GM23338 (cell line): ENCODE measurements at regions not wholly inside any gene's neighbourhood (a gene's known extent, or its start where the extent isn't known, plus 50 kb on each side); places are given as distances from the start of the nearest gene placed in this dataset.

Experiments
- ATAC-seq: fragments of 200-7000 bp; cut with Tn5 transposase; 3 replicates; pipeline ENCODE4 v1.9.1; 2020
- DNase-seq: peaks from one replicate; pipeline ENCODE4 v3.0.0-alpha.2; 2015; ENCODE audit warnings: low spot score
- H2AFZ ChIP-seq: fragments of 200-600 bp; sonication (generic); 2 replicates; pipeline ENCODE4 v1.8.0; 2016; ENCODE audit warnings: antibody characterized with exemption, mild to moderate bottlenecking, moderate library complexity
- H3F3A ChIP-seq: fragments of 200-600 bp; sonication (generic); replicated peaks from 2 replicates; pipeline ENCODE4 v1.8.0; 2017; ENCODE audit warnings: antibody characterized with exemption, mixed run types, low read depth
- H3K27ac ChIP-seq: fragments of 200-600 bp; sonication (generic); 2 replicates; pipeline ENCODE4 v1.6.1; 2016; ENCODE audit warnings: low read depth
- H3K27me3 ChIP-seq: fragments of 200-600 bp; sonication (generic); 2 replicates; pipeline ENCODE4 v1.8.0; 2016; ENCODE audit warnings: mild to moderate bottlenecking, mixed run types, moderate library complexity; ENCODE audit not compliant: insufficient read depth
- H3K36me3 ChIP-seq: fragments of 200-600 bp; sonication (generic); 2 replicates; pipeline ENCODE4 v1.8.0; 2016; ENCODE audit warnings: mild to moderate bottlenecking; ENCODE audit not compliant: insufficient read depth
- H3K4me1 ChIP-seq: fragments of 200-600 bp; sonication (generic); 2 replicates; pipeline ENCODE4 v1.8.0; 2016; ENCODE audit warnings: mild to moderate bottlenecking, moderate library complexity; ENCODE audit not compliant: insufficient read depth
- H3K4me2 ChIP-seq: fragments of 200-600 bp; sonication (generic); 2 replicates; pipeline ENCODE4 v1.7.1; 2017; ENCODE audit warnings: mixed run types
- H3K4me3 ChIP-seq: fragments of 200-600 bp; sonication (generic); 2 replicates; pipeline ENCODE4 v1.6.1; 2016; ENCODE audit warnings: mixed run types
- H3K79me2 ChIP-seq: fragments of 200-600 bp; sonication (generic); replicated peaks from 2 replicates; pipeline ENCODE4 v1.8.0; 2017; ENCODE audit warnings: mild to moderate bottlenecking; ENCODE audit not compliant: insufficient read depth
- H3K9me2 ChIP-seq: fragments of 200-600 bp; sonication (generic); 2 replicates; pipeline ENCODE4 v1.8.0; 2017; ENCODE audit not compliant: insufficient read depth
- H4K20me1 ChIP-seq: fragments of 200-600 bp; sonication (generic); replicated peaks from 2 replicates; pipeline ENCODE4 v1.8.0; 2017; ENCODE audit warnings: mild to moderate bottlenecking; ENCODE audit not compliant: insufficient read depth
- H3K27ac Mint-ChIP-seq: 2 replicates; pipeline ENCODE4 v1.8.0; 2020; ENCODE audit warnings: inconsistent platforms, mild to moderate bottlenecking, moderate library complexity, mixed read lengths
- H3K27me3 Mint-ChIP-seq: 3 replicates; pipeline ENCODE4 v1.8.0; 2022; ENCODE audit warnings: low read depth, mild to moderate bottlenecking, moderate library complexity, mixed read lengths, inconsistent platforms; ENCODE audit not compliant: insufficient read depth, poor library complexity
- H3K36me3 Mint-ChIP-seq: 3 replicates; pipeline ENCODE4 v1.8.0; 2021; ENCODE audit warnings: low read depth, mild to moderate bottlenecking, inconsistent platforms, moderate library complexity, mixed read lengths
- H3K4me1 Mint-ChIP-seq: 3 replicates; pipeline ENCODE4 v1.8.0; 2020; ENCODE audit warnings: mild to moderate bottlenecking, inconsistent platforms, mixed read lengths
- H3K4me3 Mint-ChIP-seq: 3 replicates; pipeline ENCODE4 v1.8.0; 2021; ENCODE audit warnings: moderate library complexity, mild to moderate bottlenecking, inconsistent platforms, mixed read lengths
- H3K9me3 Mint-ChIP-seq: 3 replicates; pipeline ENCODE4 v1.8.0; 2020; ENCODE audit warnings: moderate library complexity, mild to moderate bottlenecking, inconsistent platforms, mixed read lengths
- CREB1 ChIP-seq: fragments of 250-450 bp; sonication (Bioruptor Pico); IDR thresholded peaks from 2 replicates; pipeline ENCODE4 v1.5.0; 2020; ENCODE audit warnings: low read depth, mild to moderate bottlenecking, moderate library complexity
- ETS1 ChIP-seq: IDR thresholded peaks from 2 replicates; pipeline ENCODE4 v1.6.1; 2016; ENCODE audit warnings: antibody characterized with exemption
- EZH2 ChIP-seq: fragments of 200-600 bp; sonication (generic); IDR thresholded peaks from one replicate; pipeline ENCODE4 v1.8.0; 2017; ENCODE audit warnings: antibody characterized with exemption, mild to moderate bottlenecking, low read depth; ENCODE audit not compliant: unreplicated experiment
- EZH2phosphoT487 ChIP-seq: fragments of 200-600 bp; sonication (generic); IDR thresholded peaks from one replicate; pipeline ENCODE4 v1.8.1; 2018; ENCODE audit warnings: antibody characterized with exemption; ENCODE audit not compliant: unreplicated experiment
- JUNB ChIP-seq: IDR thresholded peaks from one replicate; pipeline ENCODE4 v1.6.1; 2016; ENCODE audit warnings: antibody characterized with exemption; ENCODE audit not compliant: unreplicated experiment
- NANOG ChIP-seq: IDR thresholded peaks from 2 replicates; pipeline ENCODE4 v1.6.1; 2016; ENCODE audit warnings: antibody characterized with exemption, borderline replicate concordance
- POLR2AphosphoS5 ChIP-seq: IDR thresholded peaks from 2 replicates; pipeline ENCODE4 v1.6.1; 2016; ENCODE audit warnings: antibody characterized with exemption, low read depth
- STAT1 ChIP-seq: IDR thresholded peaks from one replicate; pipeline ENCODE4 v1.6.1; 2016; ENCODE audit warnings: antibody characterized with exemption; ENCODE audit not compliant: unreplicated experiment
- ZNF114 ChIP-seq: fragments of 250-450 bp; sonication (Bioruptor Pico); IDR thresholded peaks from 2 replicates; pipeline ENCODE4 v1.5.0; 2020; ENCODE audit warnings: mild to moderate bottlenecking, moderate library complexity
- ZNF331 ChIP-seq: fragments of 250-450 bp; sonication (Bioruptor Pico); IDR thresholded peaks from 2 replicates; pipeline ENCODE4 v1.5.0; 2020; ENCODE audit warnings: low read depth, mild to moderate bottlenecking, moderate library complexity
- ZNF462 ChIP-seq: fragments of 250-450 bp; sonication (Bioruptor Pico); IDR thresholded peaks from 2 replicates; pipeline ENCODE4 v1.5.0; 2020; ENCODE audit warnings: mild to moderate bottlenecking, moderate library complexity
- TF ChIP-seq, protein P1 (sequence below), 2 experiments: fragments of 200-600 bp in 1 of 2; sonication (generic) in 1 of 2; conservative IDR thresholded peaks; 2 replicates each; pipeline versions ENCODE4 v1.5.1 to v1.6.1; 2016 to 2017; ENCODE audit warnings: antibody characterized with exemption in 2 of 2, low read depth in 2 of 2, mild to moderate bottlenecking in 2 of 2, moderate library complexity in 1 of 2
- TF ChIP-seq, protein P2 (sequence below): IDR thresholded peaks from one replicate; pipeline ENCODE4 v1.6.1; 2018; ENCODE audit warnings: antibody characterized with exemption; ENCODE audit not compliant: unreplicated experiment

DNA sequence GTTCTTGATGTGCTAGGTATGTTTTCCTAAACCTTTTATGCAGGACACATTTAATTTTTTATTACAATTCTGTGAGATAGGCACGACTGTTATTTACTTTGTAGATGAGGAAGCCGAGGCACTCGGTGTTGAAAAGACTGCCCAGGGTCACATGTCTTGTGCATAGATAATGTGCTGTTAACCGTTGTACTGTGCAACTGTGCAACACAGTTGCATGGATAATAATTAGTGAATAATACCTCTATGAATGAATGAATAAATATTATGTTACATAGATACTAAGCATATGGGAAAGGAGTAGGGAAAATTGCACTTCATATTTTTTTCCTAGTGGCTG, 60.3 kb upstream of the DEK start:
- DNase-seq: no peak
- Mint-ChIP-seq H3K4me1 (peaks cover 16% of the 10 kb centered on the region), H3K9me3 (no peaks in the 10 kb centered on the region), H3K27me3 (no peaks in the 10 kb centered on the region), H3K36me3 (no peaks in the 10 kb centered on the region), H3K4me3 (no peak overlapping the region), H3K27ac (no peak overlapping the region)
- peaks cover 3% of the 10 kb centered on the region; the same call in 1 of the 2 replicates for H3K4me1 ChIP-seq
- no peaks in the 10 kb centered on the region for H3K9me2 ChIP-seq
- no peak overlapping the region for H3K4me3 ChIP-seq
- no peak for ATAC-seq
- no peak overlapping the region for H3K27ac ChIP-seq
- H3F3A ChIP-seq: no peaks in the 10 kb centered on the region
- no peak overlapping the region for H2AFZ ChIP-seq
- TF ChIP-seq EZH2phosphoT487 (no peak), NANOG (no peak), ZNF331 (CRISPR knock-in tag) (no peak), POLR2AphosphoS5 (no peak), ETS1 (no peak), ZNF462 (CRISPR knock-in tag) (no peak), EZH2 (no peak), STAT1 (no peak), CREB1 (CRISPR knock-in tag) (no peak), JUNB (no peak), ZNF114 (CRISPR knock-in tag) (no peak)
- TF ChIP-seq, protein P1, sequence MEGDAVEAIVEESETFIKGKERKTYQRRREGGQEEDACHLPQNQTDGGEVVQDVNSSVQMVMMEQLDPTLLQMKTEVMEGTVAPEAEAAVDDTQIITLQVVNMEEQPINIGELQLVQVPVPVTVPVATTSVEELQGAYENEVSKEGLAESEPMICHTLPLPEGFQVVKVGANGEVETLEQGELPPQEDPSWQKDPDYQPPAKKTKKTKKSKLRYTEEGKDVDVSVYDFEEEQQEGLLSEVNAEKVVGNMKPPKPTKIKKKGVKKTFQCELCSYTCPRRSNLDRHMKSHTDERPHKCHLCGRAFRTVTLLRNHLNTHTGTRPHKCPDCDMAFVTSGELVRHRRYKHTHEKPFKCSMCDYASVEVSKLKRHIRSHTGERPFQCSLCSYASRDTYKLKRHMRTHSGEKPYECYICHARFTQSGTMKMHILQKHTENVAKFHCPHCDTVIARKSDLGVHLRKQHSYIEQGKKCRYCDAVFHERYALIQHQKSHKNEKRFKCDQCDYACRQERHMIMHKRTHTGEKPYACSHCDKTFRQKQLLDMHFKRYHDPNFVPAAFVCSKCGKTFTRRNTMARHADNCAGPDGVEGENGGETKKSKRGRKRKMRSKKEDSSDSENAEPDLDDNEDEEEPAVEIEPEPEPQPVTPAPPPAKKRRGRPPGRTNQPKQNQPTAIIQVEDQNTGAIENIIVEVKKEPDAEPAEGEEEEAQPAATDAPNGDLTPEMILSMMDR (conservative IDR thresholded peaks at IDR 0.05; ENCODE audit: low read depth in 2 of 2): no peak
- TF ChIP-seq, protein P2, sequence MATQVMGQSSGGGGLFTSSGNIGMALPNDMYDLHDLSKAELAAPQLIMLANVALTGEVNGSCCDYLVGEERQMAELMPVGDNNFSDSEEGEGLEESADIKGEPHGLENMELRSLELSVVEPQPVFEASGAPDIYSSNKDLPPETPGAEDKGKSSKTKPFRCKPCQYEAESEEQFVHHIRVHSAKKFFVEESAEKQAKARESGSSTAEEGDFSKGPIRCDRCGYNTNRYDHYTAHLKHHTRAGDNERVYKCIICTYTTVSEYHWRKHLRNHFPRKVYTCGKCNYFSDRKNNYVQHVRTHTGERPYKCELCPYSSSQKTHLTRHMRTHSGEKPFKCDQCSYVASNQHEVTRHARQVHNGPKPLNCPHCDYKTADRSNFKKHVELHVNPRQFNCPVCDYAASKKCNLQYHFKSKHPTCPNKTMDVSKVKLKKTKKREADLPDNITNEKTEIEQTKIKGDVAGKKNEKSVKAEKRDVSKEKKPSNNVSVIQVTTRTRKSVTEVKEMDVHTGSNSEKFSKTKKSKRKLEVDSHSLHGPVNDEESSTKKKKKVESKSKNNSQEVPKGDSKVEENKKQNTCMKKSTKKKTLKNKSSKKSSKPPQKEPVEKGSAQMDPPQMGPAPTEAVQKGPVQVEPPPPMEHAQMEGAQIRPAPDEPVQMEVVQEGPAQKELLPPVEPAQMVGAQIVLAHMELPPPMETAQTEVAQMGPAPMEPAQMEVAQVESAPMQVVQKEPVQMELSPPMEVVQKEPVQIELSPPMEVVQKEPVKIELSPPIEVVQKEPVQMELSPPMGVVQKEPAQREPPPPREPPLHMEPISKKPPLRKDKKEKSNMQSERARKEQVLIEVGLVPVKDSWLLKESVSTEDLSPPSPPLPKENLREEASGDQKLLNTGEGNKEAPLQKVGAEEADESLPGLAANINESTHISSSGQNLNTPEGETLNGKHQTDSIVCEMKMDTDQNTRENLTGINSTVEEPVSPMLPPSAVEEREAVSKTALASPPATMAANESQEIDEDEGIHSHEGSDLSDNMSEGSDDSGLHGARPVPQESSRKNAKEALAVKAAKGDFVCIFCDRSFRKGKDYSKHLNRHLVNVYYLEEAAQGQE: no peak
- no peaks in the 10 kb centered on the region for H4K20me1 ChIP-seq
- H3K36me3 ChIP-seq: no peaks in the 10 kb centered on the region
- no peak overlapping the region for H3K4me2 ChIP-seq
- H3K79me2 ChIP-seq: no peaks in the 10 kb centered on the region
- H3K27me3 ChIP-seq: no peaks in the 10 kb centered on the region
